ENCODE measurements at regions not wholly inside any gene's neighbourhood (a gene's known extent, or its start where the extent isn't known, plus 50 kb on each side); places are given as distances from the start of the nearest gene placed in this dataset.
"Not testable (repeated sequence)": the region's sequence is repeated elsewhere in the genome, so short reads cannot be mapped to it uniquely, and the experiment has no call there.

DNA sequence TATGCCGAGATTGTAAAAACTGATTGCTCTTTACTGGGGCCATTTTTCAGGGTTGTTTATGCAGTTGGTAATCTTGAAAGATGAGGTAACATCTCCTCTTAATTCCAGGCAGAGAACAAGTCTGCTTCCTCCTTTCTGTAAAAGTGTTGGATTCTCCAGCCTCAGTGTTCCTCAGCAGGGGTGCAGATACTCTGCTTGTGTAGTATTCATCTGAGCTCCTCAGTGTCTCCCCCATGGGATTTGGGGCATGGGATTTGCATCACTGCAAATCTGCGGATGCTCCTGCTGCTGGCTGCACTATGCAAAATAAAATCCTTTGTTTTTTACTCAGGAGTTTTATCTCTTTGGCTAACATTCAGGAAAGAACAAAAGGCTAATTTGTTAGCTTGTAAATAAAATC is 104.9 kb upstream of the ATP8A1 start:
- CTCF ChIA-PET = interaction anchor here (0.8 kb wide), 1 partner anchor 193 kb away, joined by 3 read pairs; no protein-coding TSS in a partner anchor
- H3K9me3 Mint-ChIP-seq (ENCODE audit: insufficient read depth) = no peaks in the 10 kb centered on the region
- TF ChIP-seq, protein P1, sequence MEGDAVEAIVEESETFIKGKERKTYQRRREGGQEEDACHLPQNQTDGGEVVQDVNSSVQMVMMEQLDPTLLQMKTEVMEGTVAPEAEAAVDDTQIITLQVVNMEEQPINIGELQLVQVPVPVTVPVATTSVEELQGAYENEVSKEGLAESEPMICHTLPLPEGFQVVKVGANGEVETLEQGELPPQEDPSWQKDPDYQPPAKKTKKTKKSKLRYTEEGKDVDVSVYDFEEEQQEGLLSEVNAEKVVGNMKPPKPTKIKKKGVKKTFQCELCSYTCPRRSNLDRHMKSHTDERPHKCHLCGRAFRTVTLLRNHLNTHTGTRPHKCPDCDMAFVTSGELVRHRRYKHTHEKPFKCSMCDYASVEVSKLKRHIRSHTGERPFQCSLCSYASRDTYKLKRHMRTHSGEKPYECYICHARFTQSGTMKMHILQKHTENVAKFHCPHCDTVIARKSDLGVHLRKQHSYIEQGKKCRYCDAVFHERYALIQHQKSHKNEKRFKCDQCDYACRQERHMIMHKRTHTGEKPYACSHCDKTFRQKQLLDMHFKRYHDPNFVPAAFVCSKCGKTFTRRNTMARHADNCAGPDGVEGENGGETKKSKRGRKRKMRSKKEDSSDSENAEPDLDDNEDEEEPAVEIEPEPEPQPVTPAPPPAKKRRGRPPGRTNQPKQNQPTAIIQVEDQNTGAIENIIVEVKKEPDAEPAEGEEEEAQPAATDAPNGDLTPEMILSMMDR (IDR thresholded peaks at IDR 0.05) = no peak
- TF ChIP-seq EZH2 (IDR thresholded peaks at IDR 0.05; ENCODE audit: borderline replicate concordance, insufficient read depth, low read depth, low read length, poor library complexity, severe bottlenecking) = no peak
- H3K4me2 ChIP-seq (replicated peaks; ENCODE audit: low read depth, low read length, poor library complexity, severe bottlenecking) = no peak overlapping the region
- H3K79me2 ChIP-seq (ENCODE audit: control insufficient read depth, insufficient read depth, low read length) = no peaks in the 10 kb centered on the region
- no peaks in the 10 kb centered on the region for H3K27me3 ChIP-seq (replicated peaks in 1 of 4; ENCODE audit: control extremely low read depth in 1 of 4, control insufficient read depth in 3 of 4, insufficient read depth in 4 of 4, low read length in 3 of 4)
- H3K4me1 Mint-ChIP-seq = no peaks in the 10 kb centered on the region
- H3K36me3 ChIP-seq (replicated peaks in 1 of 2; ENCODE audit: control extremely low read depth in 1 of 2, control insufficient read depth in 1 of 2, extremely low read depth in 1 of 2, insufficient read depth in 2 of 2, low read length in 1 of 2) = no peaks in the 10 kb centered on the region
- peaks cover 14% of the 10 kb centered on the region for H3K27me3 Mint-ChIP-seq
- H3K9ac ChIP-seq (ENCODE audit: low read length) = no peak overlapping the region
- H3K9me3 ChIP-seq (ENCODE audit: control extremely low read depth in 1 of 3, control insufficient read depth in 2 of 3, insufficient read depth in 1 of 3, low read length in 2 of 3) = no peaks in the 10 kb centered on the region
- no peaks in the 10 kb centered on the region for H3K4me1 ChIP-seq (ENCODE audit: control insufficient read depth in 2 of 2, insufficient read depth in 2 of 2, low read length in 2 of 2)
- no peak overlapping the region for H3K4me3 ChIP-seq (ENCODE audit: control extremely low read depth in 1 of 5, extremely low read depth in 1 of 5, insufficient read depth in 1 of 5, low read depth in 2 of 5, low read length in 4 of 5)
- ATAC-seq (ENCODE audit: low read depth) (no peak), DNase-seq (no peak)
- no peak overlapping the region for H2AFZ ChIP-seq (ENCODE audit: insufficient read depth, low read depth, low read length, poor library complexity, severe bottlenecking)
- H3K27ac Mint-ChIP-seq = no peak overlapping the region
- no CpG with 5 or more reads among the region's 2 CpGs for WGBS (ENCODE audit: insufficient coverage)
- intact Hi-C loops (cut with micrococcal nuclease) = no loop called here
- POLR2A ChIA-PET = no interaction called here
- H4K20me1 ChIP-seq (ENCODE audit: control insufficient read depth, insufficient read depth, low read length, poor library complexity, severe bottlenecking) = no peaks in the 10 kb centered on the region
- H3K4me3 Mint-ChIP-seq = no peak overlapping the region
- H3K27ac ChIP-seq (ENCODE audit: low read length in 2 of 2) = no peak overlapping the region

DNA sequence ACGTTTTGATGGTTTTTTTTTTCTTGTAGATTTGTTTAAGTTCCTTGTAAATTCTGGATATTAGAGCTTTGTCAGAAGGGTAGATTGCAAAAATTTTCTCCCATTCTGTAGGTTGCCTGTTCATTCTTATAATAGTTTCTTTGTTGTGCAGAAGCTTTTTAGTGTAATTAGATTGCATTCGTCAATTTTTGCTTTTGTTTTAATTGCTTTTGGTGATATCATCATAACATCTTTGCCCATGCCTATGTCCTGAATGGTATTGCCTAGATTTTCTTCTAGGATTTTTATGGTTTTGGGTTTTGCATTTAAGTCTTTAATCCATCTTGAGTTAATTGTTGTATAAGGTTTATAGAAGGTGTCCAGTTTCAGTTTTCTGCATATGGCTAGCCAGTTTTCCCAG is 98.1 kb upstream of the ATP8A1 start:
- H3K27me3 ChIP-seq (replicated peaks in 1 of 4; ENCODE audit: control extremely low read depth in 1 of 4, control insufficient read depth in 3 of 4, insufficient read depth in 4 of 4, low read length in 3 of 4); H3K9me3 ChIP-seq (ENCODE audit: control extremely low read depth in 1 of 3, control insufficient read depth in 2 of 3, insufficient read depth in 1 of 3, low read length in 2 of 3); H3K9ac ChIP-seq (ENCODE audit: low read length); H3K4me1 Mint-ChIP-seq; POLR2A ChIA-PET; ATAC-seq (ENCODE audit: low read depth); H3K79me2 ChIP-seq (ENCODE audit: control insufficient read depth, insufficient read depth, low read length); H2AFZ ChIP-seq (ENCODE audit: insufficient read depth, low read depth, low read length, poor library complexity, severe bottlenecking); intact Hi-C loops (cut with micrococcal nuclease); DNase-seq; H3K4me1 ChIP-seq (ENCODE audit: control insufficient read depth in 2 of 2, insufficient read depth in 2 of 2, low read length in 2 of 2); CTCF ChIA-PET; H3K27ac ChIP-seq (ENCODE audit: low read length in 2 of 2); H3K9me3 Mint-ChIP-seq (ENCODE audit: insufficient read depth); H4K20me1 ChIP-seq (ENCODE audit: control insufficient read depth, insufficient read depth, low read length, poor library complexity, severe bottlenecking); H3K27ac Mint-ChIP-seq; H3K4me3 Mint-ChIP-seq; H3K36me3 ChIP-seq (replicated peaks in 1 of 2; ENCODE audit: control extremely low read depth in 1 of 2, control insufficient read depth in 1 of 2, extremely low read depth in 1 of 2, insufficient read depth in 2 of 2, low read length in 1 of 2); H3K4me2 ChIP-seq (replicated peaks; ENCODE audit: low read depth, low read length, poor library complexity, severe bottlenecking); H3K4me3 ChIP-seq (ENCODE audit: control extremely low read depth in 1 of 5, extremely low read depth in 1 of 5, insufficient read depth in 1 of 5, low read depth in 2 of 5, low read length in 4 of 5): not testable (repeated sequence)
- WGBS (ENCODE audit: insufficient coverage) = 100% methylated on average over 1 of the region's 2 CpGs
- H3K27me3 Mint-ChIP-seq = peaks cover 20% of the 10 kb centered on the region

Measured in B cell (primary cell).